Hepatocyte (in vitro differentiated cells): ENCODE measurements at regions not wholly inside any gene's neighbourhood (a gene's known extent, or its start where the extent isn't known, plus 50 kb on each side); places are given as distances from the start of the nearest gene placed in this dataset.

Experiments
- DNase-seq: peaks from one replicate; pipeline ENCODE4 v3.0.0-alpha.2; 2016; ENCODE audit warnings: low spot score
- H2AFZ ChIP-seq: fragments of 200-600 bp; sonication (generic); 2 replicates; pipeline ENCODE4 v1.6.0; 2016; ENCODE audit warnings: antibody characterized with exemption, mild to moderate bottlenecking
- H3K27ac ChIP-seq: fragments of 200-600 bp; sonication (generic); 2 replicates; pipeline ENCODE4 v1.5.1; 2016; ENCODE audit warnings: mild to moderate bottlenecking
- H3K27me3 ChIP-seq: fragments of 200-600 bp; sonication (generic); 2 replicates; pipeline ENCODE4 v1.6.1; 2016
- H3K36me3 ChIP-seq: fragments of 200-600 bp; sonication (generic); replicated peaks from 2 replicates; pipeline ENCODE4 v1.5.1; 2016; ENCODE audit warnings: low read depth; ENCODE audit not compliant: insufficient read depth
- H3K4me1 ChIP-seq: fragments of 200-600 bp; sonication (generic); 2 replicates; pipeline ENCODE4 v1.5.1; 2016; ENCODE audit warnings: mild to moderate bottlenecking, moderate library complexity; ENCODE audit not compliant: insufficient read depth
- H3K4me2 ChIP-seq: fragments of 200-600 bp; sonication (generic); 2 replicates; pipeline ENCODE4 v1.6.0; 2016
- H3K4me3 ChIP-seq: fragments of 200-600 bp; sonication (generic); 2 replicates; pipeline ENCODE4 v1.5.1; 2016; ENCODE audit warnings: mild to moderate bottlenecking
- H3K79me2 ChIP-seq: fragments of 200-600 bp; sonication (generic); 2 replicates; pipeline ENCODE4 v1.6.0; 2017; ENCODE audit warnings: mild to moderate bottlenecking
- H3K9me2 ChIP-seq: fragments of 200-600 bp; sonication (generic); replicated peaks from 2 replicates; pipeline ENCODE4 v1.6.0; 2017; ENCODE audit warnings: mild to moderate bottlenecking; ENCODE audit not compliant: insufficient read depth
- H3K9me3 ChIP-seq: fragments of 200-600 bp; sonication (generic); 2 replicates; pipeline ENCODE4 v1.5.1; 2016; ENCODE audit warnings: low read depth, mild to moderate bottlenecking
- H4K20me1 ChIP-seq: fragments of 200-600 bp; sonication (generic); 2 replicates; pipeline ENCODE4 v1.6.0; 2016; ENCODE audit warnings: mild to moderate bottlenecking; ENCODE audit not compliant: insufficient read depth, poor library complexity, severe bottlenecking
- EZH2 ChIP-seq: fragments of 200-600 bp; sonication (generic); IDR thresholded peaks from 2 replicates; pipeline ENCODE4 v1.6.1; 2016; ENCODE audit warnings: antibody characterized with exemption, mild to moderate bottlenecking, borderline replicate concordance
- EZH2phosphoT487 ChIP-seq: fragments of 200-600 bp; sonication (generic); IDR thresholded peaks from one replicate; pipeline ENCODE4 v1.6.1; 2018; ENCODE audit warnings: antibody characterized with exemption, mild to moderate bottlenecking, low read depth, moderate library complexity; ENCODE audit not compliant: unreplicated experiment, severe bottlenecking
- WGBS: methylation state at CpG from one replicate; pipeline ENCODE4 v1.1.6; 2016; ENCODE audit warnings: low lambda C conversion rate; ENCODE audit errors: missing lambda C conversion rate; 5-methylcytosine and 5-hydroxymethylcytosine counted together
- TF ChIP-seq, protein P1 (sequence below): fragments of 200-600 bp; sonication (generic); IDR thresholded peaks from 2 replicates; pipeline ENCODE4 v1.5.1; 2016; ENCODE audit warnings: antibody characterized with exemption, mild to moderate bottlenecking; ENCODE audit not compliant: poor library complexity

DNA sequence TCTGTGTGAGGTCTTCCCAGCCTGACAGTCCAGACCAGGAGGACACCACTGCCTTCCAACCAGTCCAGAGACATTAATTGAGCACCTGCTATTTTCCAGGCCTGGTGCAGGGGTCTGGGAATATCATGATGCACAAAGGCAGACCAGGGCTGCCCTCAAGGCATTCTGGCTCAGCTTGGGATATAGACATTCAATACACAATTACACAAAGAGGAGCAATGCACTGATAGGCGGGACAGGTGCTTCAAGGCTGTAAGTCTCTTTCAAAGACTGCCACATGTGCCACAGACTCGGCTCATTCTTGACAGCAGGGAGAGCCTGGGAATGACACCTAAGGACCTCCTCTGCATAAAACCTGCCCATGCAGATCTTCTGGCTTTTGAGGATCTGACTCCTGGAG is 158.6 kb downstream of the C5orf15 start:
- 89% methylated on average over 2 of the region's 2 CpGs for WGBS
- no peaks in the 10 kb centered on the region for H3K79me2 ChIP-seq

DNA sequence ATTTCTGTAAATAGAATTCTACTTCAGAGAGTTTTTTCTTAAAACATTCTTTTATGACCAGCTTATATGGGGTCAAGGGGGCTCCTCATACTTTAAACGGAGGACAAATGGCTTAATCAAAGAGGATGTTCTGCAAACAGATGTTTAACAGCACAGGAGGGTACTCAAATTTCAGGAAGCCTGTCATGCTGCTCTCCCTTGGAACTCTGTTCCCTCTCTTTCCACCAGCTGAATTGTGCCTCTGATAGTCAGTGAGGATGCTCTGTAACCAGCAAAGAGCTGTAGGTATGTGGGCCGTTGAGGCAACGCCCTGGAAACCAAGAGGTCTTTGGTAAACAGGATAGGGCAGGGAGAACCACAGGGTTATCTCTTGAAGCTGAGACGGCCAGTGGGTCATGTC is 161.1 kb downstream of the C5orf15 start:
- H3K4me3 ChIP-seq: no peak overlapping the region
- H2AFZ ChIP-seq: no peak overlapping the region
- H3K4me1 ChIP-seq: peaks cover 4% of the 10 kb centered on the region
- H4K20me1 ChIP-seq: no peaks in the 10 kb centered on the region
- no peaks in the 10 kb centered on the region for H3K36me3 ChIP-seq
- H3K9me3 ChIP-seq: no peaks in the 10 kb centered on the region
- no peaks in the 10 kb centered on the region for H3K9me2 ChIP-seq
- H3K27ac ChIP-seq: no peak overlapping the region
- H3K27me3 ChIP-seq: no peaks in the 10 kb centered on the region
- H3K4me2 ChIP-seq: no peak overlapping the region
- no peak for TF ChIP-seq EZH2phosphoT487
- TF ChIP-seq EZH2: no peak
- TF ChIP-seq, protein P1, sequence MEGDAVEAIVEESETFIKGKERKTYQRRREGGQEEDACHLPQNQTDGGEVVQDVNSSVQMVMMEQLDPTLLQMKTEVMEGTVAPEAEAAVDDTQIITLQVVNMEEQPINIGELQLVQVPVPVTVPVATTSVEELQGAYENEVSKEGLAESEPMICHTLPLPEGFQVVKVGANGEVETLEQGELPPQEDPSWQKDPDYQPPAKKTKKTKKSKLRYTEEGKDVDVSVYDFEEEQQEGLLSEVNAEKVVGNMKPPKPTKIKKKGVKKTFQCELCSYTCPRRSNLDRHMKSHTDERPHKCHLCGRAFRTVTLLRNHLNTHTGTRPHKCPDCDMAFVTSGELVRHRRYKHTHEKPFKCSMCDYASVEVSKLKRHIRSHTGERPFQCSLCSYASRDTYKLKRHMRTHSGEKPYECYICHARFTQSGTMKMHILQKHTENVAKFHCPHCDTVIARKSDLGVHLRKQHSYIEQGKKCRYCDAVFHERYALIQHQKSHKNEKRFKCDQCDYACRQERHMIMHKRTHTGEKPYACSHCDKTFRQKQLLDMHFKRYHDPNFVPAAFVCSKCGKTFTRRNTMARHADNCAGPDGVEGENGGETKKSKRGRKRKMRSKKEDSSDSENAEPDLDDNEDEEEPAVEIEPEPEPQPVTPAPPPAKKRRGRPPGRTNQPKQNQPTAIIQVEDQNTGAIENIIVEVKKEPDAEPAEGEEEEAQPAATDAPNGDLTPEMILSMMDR: no peak
- DNase-seq: no peak
- WGBS: 28% methylated on average over 4 of the region's 4 CpGs
- no peaks in the 10 kb centered on the region for H3K79me2 ChIP-seq

More for the DNA sequence above, 158.6 kb downstream of the C5orf15 start:
- Histone ChIP-seq H4K20me1 (no peaks in the 10 kb centered on the region), H3K36me3 (no peaks in the 10 kb centered on the region), H3K4me1 (no peaks in the 10 kb centered on the region), H3K9me3 (no peaks in the 10 kb centered on the region), H3K4me2 (no peak overlapping the region), H3K27ac (no peak overlapping the region), H2AFZ (no peak overlapping the region), H3K4me3 (no peak overlapping the region), H3K27me3 (no peaks in the 10 kb centered on the region), H3K9me2 (no peaks in the 10 kb centered on the region)
- DNase-seq: no peak
- TF ChIP-seq EZH2phosphoT487: no peak
- TF ChIP-seq EZH2: no peak
- TF ChIP-seq, protein P1: no peak

DNA sequence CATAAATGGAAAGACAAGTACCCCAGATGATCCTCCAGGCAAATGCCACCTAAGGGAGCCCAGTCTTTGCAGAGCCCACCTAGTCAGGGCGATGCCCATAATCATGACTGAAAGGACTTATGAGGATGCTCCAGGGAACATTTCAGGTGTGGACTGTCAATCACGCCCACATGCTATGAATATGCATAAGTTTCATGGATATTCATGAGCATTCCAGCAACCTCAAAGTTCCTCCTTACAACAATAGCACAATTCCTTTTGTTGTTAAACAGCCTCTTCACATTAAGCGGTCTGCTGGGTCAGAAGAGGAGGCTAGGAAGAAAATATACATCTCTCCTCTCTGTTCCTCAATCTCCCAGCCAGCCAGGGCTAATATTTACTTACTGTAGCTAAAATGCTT is 161.6 kb downstream of the C5orf15 start:
- WGBS: 64% methylated on average over 3 of the region's 3 CpGs
- H3K36me3 ChIP-seq: no peaks in the 10 kb centered on the region

More for the DNA sequence above, 161.6 kb downstream of the C5orf15 start:
- H3K9me2 ChIP-seq: no peaks in the 10 kb centered on the region
- H3K4me2 ChIP-seq: no peak overlapping the region
- H3K4me3 ChIP-seq: no peak overlapping the region
- DNase-seq: no peak
- H2AFZ ChIP-seq: no peak overlapping the region
- TF ChIP-seq, protein P1: no peak
- TF ChIP-seq EZH2phosphoT487 (no peak), EZH2 (no peak)
- H3K27ac ChIP-seq: no peak overlapping the region
- H4K20me1 ChIP-seq: no peaks in the 10 kb centered on the region
- H3K27me3 ChIP-seq: no peaks in the 10 kb centered on the region
- H3K4me1 ChIP-seq: peaks cover 8% of the 10 kb centered on the region
- no peaks in the 10 kb centered on the region for H3K79me2 ChIP-seq
- no peaks in the 10 kb centered on the region for H3K9me3 ChIP-seq
